A549 (cell line): ENCODE measurements at regions not wholly inside any gene's neighbourhood (a gene's known extent, or its start where the extent isn't known, plus 50 kb on each side); places are given as distances from the start of the nearest gene placed in this dataset.

ENCODE experiments used
- ATAC-seq, 2 experiments: fragments of 200-7000 bp in 1 of 2; fragments of >200 bp in 1 of 2; cut with Nextera tagmentation in 1 of 2; cut with Tn5 transposase in 1 of 2; 3 replicates each; pipeline versions ENCODE4 v1.8.0 to v1.9.1; 2018 to 2020; ENCODE audit warnings: mild to moderate bottlenecking in 1 of 2, moderate library complexity in 1 of 2
- CTCF ChIA-PET: fragments of 300-600 bp; sonication (Branson Sonifier 250); formaldehyde crosslinking; extraction: SDS; loops from one replicate; lab custom pipeline; 2021; ENCODE audit warnings: antibody characterized with exemption, inconsistent platforms; lab: Yijun Ruan, JAX
- POLR2A ChIA-PET: fragments of 350-600 bp; formaldehyde crosslinking; extraction: SDS; loops from one replicate; lab custom pipeline; 2021; ENCODE audit warnings: antibody characterized with exemption, inconsistent platforms; lab: Yijun Ruan, JAX
- DNase-seq, 2 experiments: peaks; one replicate each; pipeline versions ENCODE4 v3.0.0 to v3.0.0-alpha.2; 2011 to 2016; ENCODE audit warnings: low read depth in 1 of 2, low spot score in 1 of 2
- FAIRE-seq: peaks from 2 replicates; lab custom pipeline; 2011; peaks lifted over from hg19 to GRCh38; lab: Jason Lieb, UNC
- H3K27ac ChIP-seq, 2 experiments: fragments of >200 bp; sonication (Bioruptor Twin); formaldehyde crosslinking; 3 replicates each; pipeline ENCODE4 v1.5.1; 2016 to 2017
- H3K4me1 ChIP-seq: fragments of >200 bp; sonication (Bioruptor Twin); formaldehyde crosslinking; 3 replicates; pipeline ENCODE4 v1.6.1; 2016
- H3K4me2 ChIP-seq: fragments of >200 bp; sonication (Bioruptor Twin); formaldehyde crosslinking; 3 replicates; pipeline ENCODE4 v1.6.1; 2016
- H3K4me3 ChIP-seq: fragments of >200 bp; sonication (Bioruptor Twin); formaldehyde crosslinking; 3 replicates; pipeline ENCODE4 v1.5.1; 2016
- H3K9me3 ChIP-seq: fragments of >200 bp; sonication (Bioruptor Twin); formaldehyde crosslinking; 3 replicates; pipeline ENCODE4 v1.6.1; 2016
- ATOH8 ChIP-seq: fragments of 250-450 bp; sonication (Bioruptor Pico); IDR thresholded peaks from 2 replicates; pipeline ENCODE4 v1.5.0; 2020; ENCODE audit warnings: low read depth, mild to moderate bottlenecking, moderate library complexity
- CBX2 ChIP-seq: fragments of 200-600 bp; sonication (generic); IDR thresholded peaks from 2 replicates; pipeline ENCODE4 v1.6.1; 2016; ENCODE audit warnings: low read depth, mild to moderate bottlenecking, borderline replicate concordance
- CBX8 ChIP-seq: fragments of 200-600 bp; sonication (generic); IDR thresholded peaks from 2 replicates; pipeline ENCODE4 v1.6.1; 2016
- CEBPB ChIP-seq, 2 experiments: fragments of >200 bp in 1 of 2; sonication (Bioruptor Twin) in 1 of 2; formaldehyde crosslinking in 1 of 2; IDR thresholded peaks; 2 replicates each; pipeline ENCODE4 v1.6.1; 2012 to 2016
- CTCF ChIP-seq: fragments of >200 bp; sonication (Bioruptor Twin); formaldehyde crosslinking; IDR thresholded peaks from 3 replicates; pipeline ENCODE4 v1.5.1; 2016
- ELK1 ChIP-seq: fragments of 150-350 bp; IDR thresholded peaks from 2 replicates; pipeline ENCODE4 v1.6.1; 2014; ENCODE audit warnings: low read depth, mild to moderate bottlenecking, low read length
- ESRRA ChIP-seq: fragments of 150-350 bp; IDR thresholded peaks from 2 replicates; pipeline ENCODE4 v1.6.1; 2014; ENCODE audit warnings: mild to moderate bottlenecking, low read length, borderline replicate concordance
- FOSB ChIP-seq: fragments of 250-450 bp; sonication (Bioruptor Pico); IDR thresholded peaks from 2 replicates; pipeline ENCODE4 v1.5.0; 2020; ENCODE audit warnings: mild to moderate bottlenecking, moderate library complexity
- FOXS1 ChIP-seq: fragments of 250-450 bp; sonication (Bioruptor Pico); IDR thresholded peaks from 2 replicates; pipeline ENCODE4 v1.5.0; 2020; ENCODE audit warnings: mild to moderate bottlenecking, moderate library complexity
- HDAC2 ChIP-seq: fragments of 200-600 bp; sonication (generic); IDR thresholded peaks from 2 replicates; pipeline ENCODE4 v1.6.1; 2016
- HMGXB4 ChIP-seq: fragments of 250-450 bp; sonication (Bioruptor Pico); IDR thresholded peaks from 2 replicates; pipeline ENCODE4 v1.5.0; 2021; ENCODE audit warnings: mild to moderate bottlenecking, moderate library complexity, borderline replicate concordance
- HOXA7 ChIP-seq: fragments of 250-450 bp; sonication (Bioruptor Pico); IDR thresholded peaks from 2 replicates; pipeline ENCODE4 v1.5.0; 2020; ENCODE audit warnings: mild to moderate bottlenecking, moderate library complexity
- HOXB5 ChIP-seq: fragments of 250-450 bp; sonication (Bioruptor Pico); IDR thresholded peaks from 2 replicates; pipeline ENCODE4 v1.5.0; 2020; ENCODE audit warnings: mild to moderate bottlenecking, moderate library complexity
- JUN ChIP-seq, 2 experiments: fragments of >200 bp; sonication (Bioruptor Twin); formaldehyde crosslinking; IDR thresholded peaks; 2 replicates in 1 of 2; 3 replicates in 1 of 2; pipeline ENCODE4 v1.6.1; 2016 to 2017
- JUNB ChIP-seq: fragments of >200 bp; sonication (Bioruptor Twin); formaldehyde crosslinking; IDR thresholded peaks from 2 replicates; pipeline ENCODE4 v1.6.1; 2016
- MAX ChIP-seq: IDR thresholded peaks from 2 replicates; pipeline ENCODE4 v1.6.1; 2012
- MAZ ChIP-seq: fragments of 150-350 bp; IDR thresholded peaks from 2 replicates; pipeline ENCODE4 v1.6.1; 2014; ENCODE audit warnings: antibody characterized with exemption, low read depth, low read length, borderline replicate concordance
- PBX3 ChIP-seq: IDR thresholded peaks from 2 replicates; pipeline ENCODE4 v1.6.1; 2012
- POLR2A ChIP-seq: IDR thresholded peaks from 2 replicates; pipeline ENCODE4 v1.6.1; 2012; ENCODE audit warnings: mild to moderate bottlenecking, low read length
- POLR2AphosphoS2 ChIP-seq: conservative IDR thresholded peaks from 2 replicates; pipeline ENCODE4 v1.6.1; 2012; ENCODE audit warnings: low read length, improper control_type of control experiment, inconsistent platforms
- RARB ChIP-seq: fragments of 250-450 bp; sonication (Bioruptor Pico); IDR thresholded peaks from 2 replicates; pipeline ENCODE4 v1.8.0; 2021; ENCODE audit warnings: mild to moderate bottlenecking, moderate library complexity
- RFX5 ChIP-seq: fragments of 450-650 bp; IDR thresholded peaks from 2 replicates; pipeline ENCODE4 v1.7.1; 2014; ENCODE audit warnings: antibody characterized with exemption, mild to moderate bottlenecking, moderate library complexity
- RNF2 ChIP-seq: fragments of 200-600 bp; sonication (generic); IDR thresholded peaks from 2 replicates; pipeline ENCODE4 v1.6.1; 2016; ENCODE audit warnings: low read depth, mild to moderate bottlenecking, antibody characterized with exemption, moderate library complexity, borderline replicate concordance
- SMC3 ChIP-seq: fragments of >200 bp; sonication (Bioruptor Twin); formaldehyde crosslinking; IDR thresholded peaks from 3 replicates; pipeline ENCODE4 v1.6.1; 2018; ENCODE audit warnings: inconsistent platforms
- ZC3H11A ChIP-seq: fragments of 450-650 bp; IDR thresholded peaks from 2 replicates; pipeline ENCODE4 v1.6.1; 2014; ENCODE audit warnings: antibody characterized with exemption, mild to moderate bottlenecking
- WGBS: methylation state at CpG from one replicate; pipeline ENCODE4 v1.1.6; 2017; ENCODE audit errors: missing lambda C conversion rate; 5-methylcytosine and 5-hydroxymethylcytosine counted together
- TF ChIP-seq, protein P1 (sequence below): fragments of 200-600 bp; sonication (generic); IDR thresholded peaks from 2 replicates; pipeline ENCODE4 v1.6.1; 2016; ENCODE audit warnings: antibody characterized with exemption, mild to moderate bottlenecking, moderate library complexity
- TF ChIP-seq, protein P2 (sequence below): IDR thresholded peaks from 2 replicates; pipeline ENCODE4 v1.6.1; 2012; ENCODE audit warnings: low read depth, borderline replicate concordance

DNA sequence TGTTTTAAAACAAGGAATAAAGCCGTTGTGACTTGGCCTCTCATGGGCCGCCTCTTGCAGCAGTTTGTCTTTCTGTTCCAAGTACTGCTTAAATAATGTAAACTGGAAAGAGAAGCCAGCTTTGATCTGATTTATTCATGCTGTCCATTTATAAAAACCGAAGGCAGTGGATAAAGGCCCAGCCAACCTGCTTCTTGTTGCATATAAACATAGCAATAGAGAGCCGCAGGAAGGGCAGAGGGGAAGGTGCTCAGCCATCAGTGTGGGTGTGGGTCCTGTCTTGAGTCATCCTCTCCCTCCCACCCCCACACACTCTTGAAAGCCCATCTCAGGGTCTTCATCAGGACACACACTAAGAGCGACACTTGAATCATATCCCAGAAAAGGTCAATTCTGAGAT, 187.9 kb upstream of the FAM9B start:
- TF ChIP-seq ATOH8 (CRISPR knock-in tag) (no peak), SMC3 (no peak), ESRRA (no peak), JUN (IDR thresholded peaks at IDR 0.05) (no peak), POLR2AphosphoS2 (no peak), MAX (no peak), CBX8 (no peak), CTCF (no peak), POLR2A (no peak), CEBPB (IDR thresholded peaks at IDR 0.05) (no peak), HOXA7 (no peak), HDAC2 (no peak), RARB (CRISPR knock-in tag) (no peak), HOXB5 (CRISPR knock-in tag) (no peak), CBX2 (no peak), FOXS1 (CRISPR knock-in tag) (no peak), MAZ (no peak), HMGXB4 (no peak), RNF2 (no peak)
- WGBS, result 72% methylated on average over 5 of the region's 5 CpGs
- no peak overlapping the region for H3K27ac ChIP-seq
- no peak overlapping the region for H3K4me3 ChIP-seq
- ChIA-PET CTCF (no interaction called here), POLR2A (no interaction called here)
- no peak for ATAC-seq
- H3K4me2 ChIP-seq, result no peak overlapping the region
- no peak for DNase-seq
- H3K9me3 ChIP-seq, result 0 out of 3 replicates have a peak, but pooled peaks cover 3% of the 10 kb centered on the region
- no peak for FAIRE-seq
- no peaks in the 10 kb centered on the region for H3K4me1 ChIP-seq

- WGBS, result 60% methylated on average over 9 of the region's 9 CpGs
- no peaks in the 10 kb centered on the region for H3K4me1 ChIP-seq
- FAIRE-seq (no peak), ATAC-seq (no peak), DNase-seq (no peak)
- no peak overlapping the region for H3K4me2 ChIP-seq
- H3K4me3 ChIP-seq, result no peak overlapping the region
- 0 out of 3 replicates have a peak, but pooled peaks cover 3% of the 10 kb centered on the region for H3K9me3 ChIP-seq
- ChIA-PET POLR2A (no interaction called here), CTCF (no interaction called here)
- H3K27ac ChIP-seq, result no peak overlapping the region
- TF ChIP-seq RFX5, result no peak
- TF ChIP-seq, protein P1, sequence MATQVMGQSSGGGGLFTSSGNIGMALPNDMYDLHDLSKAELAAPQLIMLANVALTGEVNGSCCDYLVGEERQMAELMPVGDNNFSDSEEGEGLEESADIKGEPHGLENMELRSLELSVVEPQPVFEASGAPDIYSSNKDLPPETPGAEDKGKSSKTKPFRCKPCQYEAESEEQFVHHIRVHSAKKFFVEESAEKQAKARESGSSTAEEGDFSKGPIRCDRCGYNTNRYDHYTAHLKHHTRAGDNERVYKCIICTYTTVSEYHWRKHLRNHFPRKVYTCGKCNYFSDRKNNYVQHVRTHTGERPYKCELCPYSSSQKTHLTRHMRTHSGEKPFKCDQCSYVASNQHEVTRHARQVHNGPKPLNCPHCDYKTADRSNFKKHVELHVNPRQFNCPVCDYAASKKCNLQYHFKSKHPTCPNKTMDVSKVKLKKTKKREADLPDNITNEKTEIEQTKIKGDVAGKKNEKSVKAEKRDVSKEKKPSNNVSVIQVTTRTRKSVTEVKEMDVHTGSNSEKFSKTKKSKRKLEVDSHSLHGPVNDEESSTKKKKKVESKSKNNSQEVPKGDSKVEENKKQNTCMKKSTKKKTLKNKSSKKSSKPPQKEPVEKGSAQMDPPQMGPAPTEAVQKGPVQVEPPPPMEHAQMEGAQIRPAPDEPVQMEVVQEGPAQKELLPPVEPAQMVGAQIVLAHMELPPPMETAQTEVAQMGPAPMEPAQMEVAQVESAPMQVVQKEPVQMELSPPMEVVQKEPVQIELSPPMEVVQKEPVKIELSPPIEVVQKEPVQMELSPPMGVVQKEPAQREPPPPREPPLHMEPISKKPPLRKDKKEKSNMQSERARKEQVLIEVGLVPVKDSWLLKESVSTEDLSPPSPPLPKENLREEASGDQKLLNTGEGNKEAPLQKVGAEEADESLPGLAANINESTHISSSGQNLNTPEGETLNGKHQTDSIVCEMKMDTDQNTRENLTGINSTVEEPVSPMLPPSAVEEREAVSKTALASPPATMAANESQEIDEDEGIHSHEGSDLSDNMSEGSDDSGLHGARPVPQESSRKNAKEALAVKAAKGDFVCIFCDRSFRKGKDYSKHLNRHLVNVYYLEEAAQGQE, result no peak
- TF ChIP-seq MAZ, result no peak
- no peak for TF ChIP-seq ATOH8 (CRISPR knock-in tag)
- no peak for TF ChIP-seq ELK1
- no peak for TF ChIP-seq JUNB
- no peak for TF ChIP-seq ZC3H11A
- no peak for TF ChIP-seq HDAC2
- no peak for TF ChIP-seq CBX2
- TF ChIP-seq ESRRA, result no peak
- no peak for TF ChIP-seq FOSB (CRISPR knock-in tag)
- TF ChIP-seq PBX3, result no peak
- TF ChIP-seq, protein P2, sequence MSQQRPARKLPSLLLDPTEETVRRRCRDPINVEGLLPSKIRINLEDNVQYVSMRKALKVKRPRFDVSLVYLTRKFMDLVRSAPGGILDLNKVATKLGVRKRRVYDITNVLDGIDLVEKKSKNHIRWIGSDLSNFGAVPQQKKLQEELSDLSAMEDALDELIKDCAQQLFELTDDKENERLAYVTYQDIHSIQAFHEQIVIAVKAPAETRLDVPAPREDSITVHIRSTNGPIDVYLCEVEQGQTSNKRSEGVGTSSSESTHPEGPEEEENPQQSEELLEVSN, result no peak
- TF ChIP-seq CBX8, result no peak
These were observed 188.4 kb upstream of the FAM9B start for GRCh38 chrX:9222299-9222698.
